Subcutaneous abdominal adipose tissue (tissue), 5 donors: ENCODE measurements at regions not wholly inside any gene's neighbourhood (a gene's known extent, or its start where the extent isn't known, plus 50 kb on each side); places are given as distances from the start of the nearest gene placed in this dataset.

Experiments
- H3K27ac ChIP-seq: one replicate; pipeline ENCODE4 v1.7.0; 2013; ENCODE audit warnings: low read depth, mild to moderate bottlenecking, inconsistent platforms, low read length, moderate library complexity
- H3K27me3 ChIP-seq, 5 donors: one replicate each; pipeline ENCODE4 v1.7.0; 2013; ENCODE audit warnings: low read length in 5 of 5, inconsistent platforms in 1 of 5; ENCODE audit not compliant: control insufficient read depth in 5 of 5, insufficient read depth in 4 of 5
- H3K36me3 ChIP-seq, 5 donors: one replicate each; pipeline ENCODE4 v1.7.0; 2013; ENCODE audit warnings: low read length in 5 of 5; ENCODE audit not compliant: control insufficient read depth in 5 of 5, insufficient read depth in 5 of 5
- H3K4me1 ChIP-seq, 5 donors: one replicate each; pipeline ENCODE4 v1.7.0; 2013; ENCODE audit warnings: low read length in 5 of 5, mild to moderate bottlenecking in 3 of 5, moderate library complexity in 1 of 5; ENCODE audit not compliant: control insufficient read depth in 5 of 5, insufficient read depth in 5 of 5
- H3K4me3 ChIP-seq, 5 donors: one replicate each; pipeline ENCODE4 v1.7.0; 2013; ENCODE audit warnings: low read length in 5 of 5, low read depth in 1 of 5
- H3K9ac ChIP-seq, 5 donors: one replicate each; pipeline ENCODE4 v1.7.0; 2013; ENCODE audit warnings: low read length in 5 of 5, mild to moderate bottlenecking in 4 of 5, moderate library complexity in 3 of 5
- H3K9me3 ChIP-seq, 5 donors: one replicate each; pipeline ENCODE4 v1.7.0; 2013; ENCODE audit warnings: low read length in 5 of 5; ENCODE audit not compliant: control insufficient read depth in 5 of 5
- donor health status: healthy.
- donor health status: healthy.
- donor health status: healthy.
- donor health status: healthy.
- donor health status: healthy.

- Histone ChIP-seq H3K9ac (no peak overlapping the region), H3K27me3 (no peaks in the 10 kb centered on the region), H3K9me3 (peaks cover 0 to 14% (median 2%) of the 10 kb centered on the region in 5 donors), H3K36me3 (no peaks in the 10 kb centered on the region), H3K27ac (no peak overlapping the region), H3K4me1 (no peaks in the 10 kb centered on the region), H3K4me3 (no peak overlapping the region)
Observed at GRCh38 chr11:37134637-37135036, 536.6 kb upstream of the RAG2 start.

- Histone ChIP-seq H3K36me3 (no peaks in the 10 kb centered on the region), H3K9ac (no peak overlapping the region), H3K9me3 (no peaks in the 10 kb centered on the region), H3K4me1 (no peaks in the 10 kb centered on the region), H3K27me3 (no peaks in the 10 kb centered on the region), H3K4me3 (no peak overlapping the region), H3K27ac (no peak overlapping the region)
Observed at GRCh38 chr11:37124384-37124783, 526.3 kb upstream of the RAG2 start.

GRCh38 chr11:37115963-37116362 is 517.9 kb upstream of the RAG2 start:
- Histone ChIP-seq H3K9ac (no peak overlapping the region), H3K4me3 (no peak overlapping the region), H3K27me3 (no peaks in the 10 kb centered on the region), H3K27ac (no peak overlapping the region), H3K4me1 (no peaks in the 10 kb centered on the region), H3K36me3 (no peaks in the 10 kb centered on the region), H3K9me3 (no peaks in the 10 kb centered on the region)

DNA sequence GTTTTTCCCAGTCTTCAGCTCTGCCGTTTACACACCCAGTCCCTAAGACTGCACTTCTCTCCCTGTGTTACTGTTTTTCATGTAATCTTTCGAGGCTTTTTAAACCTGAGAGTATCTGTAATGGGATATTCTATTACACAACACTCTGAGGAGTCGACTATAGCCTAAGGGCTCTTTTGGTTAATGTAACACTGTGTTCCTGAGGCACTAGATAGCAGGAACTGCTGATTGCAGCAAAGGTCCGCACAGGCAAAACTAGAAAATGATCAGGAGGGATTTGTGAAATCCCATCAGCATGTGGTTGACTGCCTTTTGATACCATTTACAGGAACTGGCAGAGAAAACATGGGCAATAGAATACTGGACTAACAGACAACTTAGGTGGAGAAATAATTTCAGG is 512.3 kb upstream of the RAG2 start:
- H3K4me1 ChIP-seq: no peaks in the 10 kb centered on the region
- no peaks in the 10 kb centered on the region for H3K9me3 ChIP-seq
- no peaks in the 10 kb centered on the region for H3K36me3 ChIP-seq
- no peak overlapping the region for H3K9ac ChIP-seq
- H3K27ac ChIP-seq: no peak overlapping the region
- H3K4me3 ChIP-seq: no peak overlapping the region
- no peaks in the 10 kb centered on the region for H3K27me3 ChIP-seq

DNA sequence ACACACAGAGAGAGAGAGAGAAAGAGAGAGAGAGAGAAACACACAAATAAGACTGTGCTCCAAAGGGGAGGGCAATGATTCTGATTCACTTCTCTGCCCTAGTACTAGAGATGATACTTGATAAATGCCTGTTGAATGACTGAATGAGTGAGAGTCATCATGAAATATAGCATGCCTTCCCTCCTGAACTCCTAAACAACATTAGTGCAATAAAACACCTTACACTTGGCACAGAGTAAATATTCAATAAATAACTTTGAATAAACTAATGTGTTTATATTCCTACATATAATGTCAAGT is 511.2 kb upstream of the RAG2 start:
- Histone ChIP-seq H3K4me1 (no peaks in the 10 kb centered on the region), H3K9me3 (no peaks in the 10 kb centered on the region), H3K27ac (no peak overlapping the region), H3K9ac (no peak overlapping the region), H3K27me3 (no peaks in the 10 kb centered on the region), H3K4me3 (no peak overlapping the region), H3K36me3 (no peaks in the 10 kb centered on the region)

GRCh38 chr11:37108436-37109285 is 510.6 kb upstream of the RAG2 start:
- no peaks in the 10 kb centered on the region for H3K9me3 ChIP-seq
- no peaks in the 10 kb centered on the region for H3K27me3 ChIP-seq
- H3K9ac ChIP-seq: no peak overlapping the region
- H3K4me3 ChIP-seq: no peak overlapping the region
- H3K4me1 ChIP-seq: no peaks in the 10 kb centered on the region
- H3K36me3 ChIP-seq: no peaks in the 10 kb centered on the region
- H3K27ac ChIP-seq: no peak overlapping the region

DNA sequence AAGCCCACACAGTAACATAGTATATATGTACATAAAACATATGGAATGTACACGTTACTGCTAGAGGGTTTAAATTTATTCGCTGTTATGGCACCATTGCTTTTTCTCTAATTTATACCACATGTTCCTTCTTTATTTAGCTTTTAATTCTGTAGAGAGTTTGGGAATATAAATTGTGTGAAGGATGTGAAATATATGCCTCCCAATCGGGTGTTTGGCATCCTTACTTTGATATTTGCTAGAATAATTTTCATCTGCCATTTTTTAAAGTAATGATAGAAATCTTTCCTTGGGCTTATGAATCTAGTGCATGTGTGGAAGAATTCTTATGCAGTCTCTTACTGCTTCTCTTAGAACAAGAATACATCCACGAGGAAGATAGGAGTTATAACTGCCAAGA is 509.8 kb upstream of the RAG2 start:
- no peak overlapping the region for H3K27ac ChIP-seq
- no peaks in the 10 kb centered on the region for H3K4me1 ChIP-seq
- no peaks in the 10 kb centered on the region for H3K36me3 ChIP-seq
- no peak overlapping the region for H3K4me3 ChIP-seq
- no peaks in the 10 kb centered on the region for H3K9me3 ChIP-seq
- no peak overlapping the region for H3K9ac ChIP-seq
- no peaks in the 10 kb centered on the region for H3K27me3 ChIP-seq

- Histone ChIP-seq H3K27ac (no peak overlapping the region), H3K4me1 (no peaks in the 10 kb centered on the region), H3K9me3 (no peaks in the 10 kb centered on the region), H3K36me3 (no peaks in the 10 kb centered on the region), H3K4me3 (no peak overlapping the region), H3K9ac (no peak overlapping the region), H3K27me3 (no peaks in the 10 kb centered on the region)
Observed at GRCh38 chr11:37107415-37107814, 509.4 kb upstream of the RAG2 start.

GRCh38 chr11:37105427-37105826 is 507.4 kb upstream of the RAG2 start:
- no peak overlapping the region for H3K9ac ChIP-seq
- H3K36me3 ChIP-seq: no peaks in the 10 kb centered on the region
- H3K27me3 ChIP-seq: no peaks in the 10 kb centered on the region
- no peaks in the 10 kb centered on the region for H3K9me3 ChIP-seq
- no peak overlapping the region for H3K27ac ChIP-seq
- no peak overlapping the region for H3K4me3 ChIP-seq
- H3K4me1 ChIP-seq: no peaks in the 10 kb centered on the region

DNA sequence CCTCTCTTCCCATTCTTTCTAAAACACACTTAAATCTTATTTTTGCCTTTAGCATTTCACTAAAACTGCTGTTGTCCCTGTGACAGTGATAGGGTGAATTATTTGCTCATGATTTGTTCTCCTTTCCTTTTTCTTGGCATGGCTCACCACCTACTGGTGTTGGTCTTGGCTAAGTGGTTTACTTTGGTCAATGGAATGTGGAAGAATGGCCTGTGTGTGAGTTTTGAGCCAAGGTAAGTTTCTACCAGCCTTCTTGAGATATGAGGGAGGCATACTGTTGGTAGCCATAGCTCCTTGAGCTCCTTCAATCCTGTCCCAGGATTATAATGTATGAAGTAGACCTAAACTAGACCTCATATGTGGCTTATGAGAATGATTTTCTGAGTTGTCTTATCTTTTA is 506.3 kb upstream of the RAG2 start:
- no peak overlapping the region for H3K4me3 ChIP-seq
- no peaks in the 10 kb centered on the region for H3K9me3 ChIP-seq
- no peaks in the 10 kb centered on the region for H3K4me1 ChIP-seq
- no peak overlapping the region for H3K9ac ChIP-seq
- H3K27me3 ChIP-seq: no peaks in the 10 kb centered on the region
- no peak overlapping the region for H3K27ac ChIP-seq
- H3K36me3 ChIP-seq: no peaks in the 10 kb centered on the region
